ENCODE measurements at regions not wholly inside any gene's neighbourhood (a gene's known extent, or its start where the extent isn't known, plus 50 kb on each side); places are given as distances from the start of the nearest gene placed in this dataset.

- TF ChIP-seq GABPB2 (CRISPR knock-in tag; conservative IDR thresholded peaks at IDR 0.05) (no peak), KAT8 (IDR thresholded peaks at IDR 0.05; ENCODE audit: low read depth) (no peak)
These were observed 786.5 kb upstream of the CITED2 start (continued) for GRCh38 chr6:140160909-140161308.

GRCh38 chr6:140160494-140160893 lies 786.0 kb upstream of the CITED2 start:
- Histone ChIP-seq H4K20me1 (replicated peaks; ENCODE audit: control insufficient read depth, insufficient read depth, low read length) (no peaks in the 10 kb centered on the region), H3K4me3 (no peak overlapping the region), H3K9ac (ENCODE audit: insufficient read depth in 1 of 2, low read depth in 2 of 2, low read length in 2 of 2) (no peak overlapping the region), H3K9me3 (replicated peaks; ENCODE audit: control insufficient read depth, insufficient read depth, low read depth, low read length) (no peaks in the 10 kb centered on the region; the same call in 1 of the 2 replicates), H3K27me3 (ENCODE audit: control insufficient read depth in 2 of 2, insufficient read depth in 2 of 2, low read length in 2 of 2) (no peaks in the 10 kb centered on the region), H2AFZ (ENCODE audit: low read depth, low read length) (no peak overlapping the region), H3K79me2 (ENCODE audit: control insufficient read depth, insufficient read depth, low read length) (peaks cover 71% of the 10 kb centered on the region), H3K9me1 (ENCODE audit: control insufficient read depth, insufficient read depth, low read length) (no peaks in the 10 kb centered on the region), H3K27ac (ENCODE audit: extremely low read depth, low read depth, low read length) (no peak overlapping the region), H3K4me1 (replicated peaks in 1 of 2; ENCODE audit: control insufficient read depth in 2 of 2, insufficient read depth in 2 of 2, low read length in 2 of 2) (no peaks in the 10 kb centered on the region), H3K4me2 (ENCODE audit: insufficient read depth, low read length) (no peak overlapping the region), H3K36me3 (ENCODE audit: control insufficient read depth, insufficient read depth, low read length) (peaks cover 31% of the 10 kb centered on the region; the same call in 2 of the 3 replicates)
- ChIA-PET CTCF (ENCODE audit: low intra/inter-chr PET ratio) (interaction anchor here (0.7 to 1.0 kb wide), 2 partner anchors 9 to 11 kb away, joined by 3 to 5 read pairs; no protein-coding TSS in a partner anchor), POLR2A (no interaction called here)
- in situ Hi-C loops (cut with MboI) (no loop called here), intact Hi-C loops (cut with micrococcal nuclease) (no loop called here)
- BruUV-seq (replicated peaks), result no TSS peak
- ATAC-seq, result no peak
- TF ChIP-seq KHSRP (IDR thresholded peaks at IDR 0.05) (no peak), JUNB (CRISPR knock-in tag; conservative IDR thresholded peaks at IDR 0.05) (no peak), ZKSCAN8 (CRISPR knock-in tag; IDR thresholded peaks at IDR 0.05) (no peak), ZNF77 (CRISPR knock-in tag; IDR thresholded peaks at IDR 0.05) (no peak), GATAD2B (IDR thresholded peaks at IDR 0.05; ENCODE audit: borderline replicate concordance) (no peak), ZNF146 (CRISPR knock-in tag; IDR thresholded peaks at IDR 0.05; ENCODE audit: unreplicated experiment) (no peak), SAFB2 (IDR thresholded peaks at IDR 0.05; ENCODE audit: borderline replicate concordance, low read depth, low read length, severe bottlenecking) (no peak), CEBPB (tag; IDR thresholded peaks at IDR 0.05) (no peak), NBN (IDR thresholded peaks at IDR 0.05; ENCODE audit: low read depth) (no peak), REST (IDR thresholded peaks at IDR 0.05; ENCODE audit: borderline replicate concordance) (no peak), REST (CRISPR knock-in tag; IDR thresholded peaks at IDR 0.05; ENCODE audit: low read depth) (no peak), ZNF445 (CRISPR knock-in tag; IDR thresholded peaks at IDR 0.05; ENCODE audit: low read depth) (no peak), BRF1 (IDR thresholded peaks at IDR 0.05; ENCODE audit: borderline replicate concordance, extremely low read depth, insufficient read length) (no peak), EWSR1 (IDR thresholded peaks at IDR 0.05; ENCODE audit: borderline replicate concordance, low read depth, partially characterized antibody) (no peak), CBFB (CRISPR knock-in tag; IDR thresholded peaks at IDR 0.05) (no peak)
- no peak for FAIRE-seq
- WGBS (ENCODE audit: insufficient coverage, low coverage, missing lambda C conversion rate), result 61% methylated on average over 3 of the region's 3 CpGs
- no peak for DNase-seq (ENCODE audit: extremely low read depth in 1 of 4, low spot score in 3 of 4)

All from K562 (cell line).